HepG2 (cell line): ENCODE measurements at regions not wholly inside any gene's neighbourhood (a gene's known extent, or its start where the extent isn't known, plus 50 kb on each side); places are given as distances from the start of the nearest gene placed in this dataset.

ENCODE experiments used
- ATAC-seq: fragments of 200-7000 bp; cut with Tn5 transposase; 3 replicates; pipeline ENCODE4 v1.9.1; 2020; ENCODE audit warnings: mild to moderate bottlenecking, moderate library complexity
- BruUV-seq: library from RNA; stranded (reverse); fragments of 400-500 nt; replicated peaks from 2 replicates; lab custom pipeline; 2021; lab: Mats Ljungman, UMichigan
- CTCF ChIA-PET: fragments of 300-600 bp; formaldehyde crosslinking; extraction: SDS; loops from one replicate; lab custom pipeline; 2021; ENCODE audit warnings: low total read pairs, inconsistent platforms, low intra/inter-chr PET ratio; lab: Yijun Ruan, JAX
- POLR2A ChIA-PET: fragments of 350-600 bp; sonication (Branson Sonifier 250); formaldehyde crosslinking; loops from one replicate; lab custom pipeline; 2020; ENCODE audit warnings: antibody characterized with exemption, inconsistent platforms; lab: Yijun Ruan, JAX
- DNase-seq: peaks from one replicate; pipeline ENCODE4 v3.0.0-alpha.2; 2015; ENCODE audit warnings: low spot score
- FAIRE-seq: peaks from 3 replicates; lab custom pipeline; 2011; peaks lifted over from hg19 to GRCh38; lab: Jason Lieb, UNC
- H2AFZ ChIP-seq: one replicate; pipeline ENCODE4 v1.6.1; 2011; ENCODE audit warnings: low read length, inconsistent platforms
- H3K27ac ChIP-seq: fragments of 300-600 bp; 3 replicates; pipeline ENCODE4 v1.8.0; 2011; ENCODE audit warnings: mixed run types, mild to moderate bottlenecking, mixed read lengths, low read length, inconsistent platforms; ENCODE audit not compliant: insufficient read depth; ENCODE audit errors: extremely low read length
- H3K27me3 ChIP-seq, 2 experiments: fragments of 200-600 bp in 1 of 2; 2 replicates in 1 of 2; 3 replicates in 1 of 2; pipeline versions ENCODE4 v1.6.0 to v1.8.0; 2011; ENCODE audit warnings: low read length in 2 of 2, mild to moderate bottlenecking in 2 of 2, moderate library complexity in 2 of 2, inconsistent platforms in 1 of 2; ENCODE audit not compliant: insufficient read depth in 2 of 2, control insufficient read depth in 1 of 2
- H3K36me3 ChIP-seq, 2 experiments: fragments of 200-600 bp in 1 of 2; replicated peaks in 1 of 2; 2 replicates in 1 of 2; 3 replicates in 1 of 2; pipeline versions ENCODE4 v1.5.1 to v1.8.0; 2011; ENCODE audit warnings: low read length in 2 of 2, inconsistent platforms in 1 of 2; ENCODE audit not compliant: insufficient read depth in 2 of 2, control insufficient read depth in 1 of 2
- H3K4me1 ChIP-seq: 2 replicates; pipeline ENCODE4 v1.5.1; 2012; ENCODE audit warnings: low read length, inconsistent platforms; ENCODE audit not compliant: insufficient read depth
- H3K4me2 ChIP-seq: 2 replicates; pipeline ENCODE4 v1.6.0; 2011; ENCODE audit warnings: low read depth, low read length, inconsistent platforms
- H3K4me3 ChIP-seq, 3 experiments: fragments of 200-600 bp in 1 of 3; sonication (generic), shearing (Covaris generic) in 1 of 3; replicated peaks in 1 of 3; 2 replicates each; pipeline ENCODE4 v1.5.1; 2011 to 2016; ENCODE audit warnings: low read length in 3 of 3, inconsistent platforms in 2 of 3, low read depth in 2 of 3, mild to moderate bottlenecking in 2 of 3, control low read depth in 1 of 3, mixed read lengths in 1 of 3; ENCODE audit not compliant: insufficient read depth in 1 of 3
- H3K79me2 ChIP-seq: one replicate; pipeline ENCODE4 v1.6.1; 2011; ENCODE audit warnings: low read length, inconsistent platforms; ENCODE audit not compliant: insufficient read depth
- H3K9ac ChIP-seq: 2 replicates; pipeline ENCODE4 v1.6.0; 2011; ENCODE audit warnings: mild to moderate bottlenecking, low read depth, low read length, inconsistent platforms; ENCODE audit not compliant: insufficient read depth
- H3K9me3 ChIP-seq: 2 replicates; pipeline ENCODE4 v1.5.1; 2012; ENCODE audit warnings: mild to moderate bottlenecking, low read length
- H4K20me1 ChIP-seq: 2 replicates; pipeline ENCODE4 v1.6.0; 2011; ENCODE audit warnings: inconsistent platforms, mild to moderate bottlenecking, low read length, moderate library complexity; ENCODE audit not compliant: insufficient read depth
- MBD4 ChIP-seq: IDR thresholded peaks from 2 replicates; pipeline ENCODE4 v1.6.1; 2012; ENCODE audit warnings: low read length, inconsistent platforms, borderline replicate concordance
- POLR2AphosphoS5 ChIP-seq: IDR thresholded peaks from 2 replicates; pipeline ENCODE4 v1.6.1; 2012; ENCODE audit warnings: low read depth, low read length
- RCOR2 ChIP-seq: IDR thresholded peaks from 2 replicates; pipeline ENCODE4 v1.6.1; 2016; ENCODE audit warnings: missing biosample characterization, missing genetic modification reagents
- TGIF2 ChIP-seq: IDR thresholded peaks from 2 replicates; pipeline ENCODE4 v1.6.1; 2016; ENCODE audit warnings: control low read depth, missing compliant biosample characterization
- YEATS4 ChIP-seq: sonication (generic); formaldehyde crosslinking; IDR thresholded peaks from 2 replicates; pipeline ENCODE4 v1.4.0; 2020; ENCODE audit warnings: missing genetic modification reagents, borderline replicate concordance
- ZNF629 ChIP-seq: sonication (generic); formaldehyde crosslinking; conservative IDR thresholded peaks from 2 replicates; pipeline ENCODE4 v1.5.0; 2020; ENCODE audit warnings: missing genetic modification reagents
- ZNF720 ChIP-seq: sonication (generic); formaldehyde crosslinking; IDR thresholded peaks from 2 replicates; pipeline ENCODE4 v1.4.0; 2020; ENCODE audit warnings: missing genetic modification reagents
- WGBS: methylation state at CpG from one replicate; pipeline ENCODE4 v1.1.6; 2017; ENCODE audit warnings: low lambda C conversion rate; 5-methylcytosine and 5-hydroxymethylcytosine counted together
- in situ Hi-C: cut with HindIII; loops from 2 replicates; pipeline ENCODE4 v1.10.0; 2017; ENCODE audit warnings: low pct_unique_long_range_greater_than_20kb; ENCODE audit not compliant: extremely low pct_ligation_motif_present
- intact Hi-C: fragments of 100-400 bp; cut with micrococcal nuclease; formaldehyde crosslinking; loops from one replicate; pipeline ENCODE4 v1.10.0; 2022; ENCODE audit not compliant: unreplicated experiment
- TF ChIP-seq, protein P1 (sequence below): sonication (generic); formaldehyde crosslinking; IDR thresholded peaks from 2 replicates; pipeline ENCODE4 v1.5.0; 2020; ENCODE audit warnings: mild to moderate bottlenecking, missing genetic modification reagents, moderate library complexity
- TF ChIP-seq, protein P2 (sequence below): sonication (generic); formaldehyde crosslinking; IDR thresholded peaks from 2 replicates; pipeline ENCODE4 v1.9.0; 2021; ENCODE audit warnings: missing genetic modification reagents, borderline replicate concordance
- TF ChIP-seq, protein P3 (sequence below): sonication (generic); formaldehyde crosslinking; IDR thresholded peaks from 2 replicates; pipeline ENCODE4 v1.4.0; 2020; ENCODE audit warnings: mild to moderate bottlenecking, missing genetic modification reagents

DNA sequence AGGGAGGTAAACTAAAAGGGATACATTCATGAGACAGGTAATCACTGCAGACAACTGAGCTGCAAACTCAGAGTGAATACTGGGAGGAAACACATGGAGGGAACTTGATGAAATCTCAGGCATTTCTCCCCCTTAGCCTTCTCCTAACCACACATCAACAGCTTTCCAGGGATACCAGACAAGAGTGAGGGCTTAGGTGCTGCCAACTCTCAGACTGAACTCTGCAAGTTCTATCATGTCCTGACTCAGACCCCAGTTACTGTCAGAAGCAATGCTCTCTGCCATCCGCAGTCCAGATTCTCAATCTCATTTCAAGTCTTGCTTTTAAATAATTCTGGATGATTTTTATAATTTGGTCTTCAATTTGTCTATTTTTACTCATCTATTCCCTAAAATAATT, 267.3 kb downstream of the LTN1 start (continued):
- TF ChIP-seq, protein P1, sequence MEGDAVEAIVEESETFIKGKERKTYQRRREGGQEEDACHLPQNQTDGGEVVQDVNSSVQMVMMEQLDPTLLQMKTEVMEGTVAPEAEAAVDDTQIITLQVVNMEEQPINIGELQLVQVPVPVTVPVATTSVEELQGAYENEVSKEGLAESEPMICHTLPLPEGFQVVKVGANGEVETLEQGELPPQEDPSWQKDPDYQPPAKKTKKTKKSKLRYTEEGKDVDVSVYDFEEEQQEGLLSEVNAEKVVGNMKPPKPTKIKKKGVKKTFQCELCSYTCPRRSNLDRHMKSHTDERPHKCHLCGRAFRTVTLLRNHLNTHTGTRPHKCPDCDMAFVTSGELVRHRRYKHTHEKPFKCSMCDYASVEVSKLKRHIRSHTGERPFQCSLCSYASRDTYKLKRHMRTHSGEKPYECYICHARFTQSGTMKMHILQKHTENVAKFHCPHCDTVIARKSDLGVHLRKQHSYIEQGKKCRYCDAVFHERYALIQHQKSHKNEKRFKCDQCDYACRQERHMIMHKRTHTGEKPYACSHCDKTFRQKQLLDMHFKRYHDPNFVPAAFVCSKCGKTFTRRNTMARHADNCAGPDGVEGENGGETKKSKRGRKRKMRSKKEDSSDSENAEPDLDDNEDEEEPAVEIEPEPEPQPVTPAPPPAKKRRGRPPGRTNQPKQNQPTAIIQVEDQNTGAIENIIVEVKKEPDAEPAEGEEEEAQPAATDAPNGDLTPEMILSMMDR (CRISPR knock-in tag) = no peak
- no peak for TF ChIP-seq POLR2AphosphoS5
- no peak for TF ChIP-seq TGIF2 (CRISPR knock-in tag)
- TF ChIP-seq, protein P2, sequence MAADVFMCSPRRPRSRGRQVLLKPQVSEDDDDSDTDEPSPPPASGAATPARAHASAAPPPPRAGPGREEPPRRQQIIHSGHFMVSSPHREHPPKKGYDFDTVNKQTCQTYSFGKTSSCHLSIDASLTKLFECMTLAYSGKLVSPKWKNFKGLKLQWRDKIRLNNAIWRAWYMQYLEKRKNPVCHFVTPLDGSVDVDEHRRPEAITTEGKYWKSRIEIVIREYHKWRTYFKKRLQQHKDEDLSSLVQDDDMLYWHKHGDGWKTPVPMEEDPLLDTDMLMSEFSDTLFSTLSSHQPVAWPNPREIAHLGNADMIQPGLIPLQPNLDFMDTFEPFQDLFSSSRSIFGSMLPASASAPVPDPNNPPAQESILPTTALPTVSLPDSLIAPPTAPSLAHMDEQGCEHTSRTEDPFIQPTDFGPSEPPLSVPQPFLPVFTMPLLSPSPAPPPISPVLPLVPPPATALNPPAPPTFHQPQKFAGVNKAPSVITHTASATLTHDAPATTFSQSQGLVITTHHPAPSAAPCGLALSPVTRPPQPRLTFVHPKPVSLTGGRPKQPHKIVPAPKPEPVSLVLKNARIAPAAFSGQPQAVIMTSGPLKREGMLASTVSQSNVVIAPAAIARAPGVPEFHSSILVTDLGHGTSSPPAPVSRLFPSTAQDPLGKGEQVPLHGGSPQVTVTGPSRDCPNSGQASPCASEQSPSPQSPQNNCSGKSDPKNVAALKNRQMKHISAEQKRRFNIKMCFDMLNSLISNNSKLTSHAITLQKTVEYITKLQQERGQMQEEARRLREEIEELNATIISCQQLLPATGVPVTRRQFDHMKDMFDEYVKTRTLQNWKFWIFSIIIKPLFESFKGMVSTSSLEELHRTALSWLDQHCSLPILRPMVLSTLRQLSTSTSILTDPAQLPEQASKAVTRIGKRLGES = no peak

DNA sequence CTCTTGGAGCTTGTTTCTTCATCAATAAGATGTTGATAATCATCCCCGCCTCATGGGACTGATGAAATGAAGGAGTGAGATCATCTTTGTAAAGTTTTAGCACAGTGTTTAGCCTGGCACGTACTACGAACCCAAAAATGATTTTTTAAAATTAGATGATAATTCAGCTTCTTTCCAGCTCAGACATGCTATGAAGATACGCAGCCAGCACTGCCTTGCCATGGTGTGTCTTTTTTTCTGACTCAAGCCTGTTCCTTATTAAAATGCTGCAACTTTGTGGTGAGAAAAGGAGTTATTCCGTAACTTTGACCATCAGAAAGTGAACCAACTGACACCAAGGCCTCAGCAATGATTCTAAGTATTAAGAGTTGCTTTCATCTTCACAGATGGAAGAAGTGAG, 269.0 kb downstream of the LTN1 start:
- POLR2A ChIA-PET = no interaction called here
- BruUV-seq = no TSS peak
- Histone ChIP-seq H2AFZ (no peak overlapping the region), H4K20me1 (no peaks in the 10 kb centered on the region), H3K36me3 (no peaks in the 10 kb centered on the region), H3K27me3 (no peaks in the 10 kb centered on the region), H3K4me2 (no peak overlapping the region), H3K4me3 (no peak overlapping the region), H3K4me1 (no peaks in the 10 kb centered on the region), H3K9ac (no peak overlapping the region), H3K9me3 (peaks cover 8% of the 10 kb centered on the region; the same call in 1 of the 2 replicates), H3K79me2 (no peaks in the 10 kb centered on the region), H3K27ac (no peak overlapping the region)
- TF ChIP-seq ZNF629 (CRISPR knock-in tag) (no peak), MBD4 (no peak), ZNF720 (CRISPR knock-in tag) (no peak), RCOR2 (CRISPR knock-in tag) (no peak), YEATS4 (CRISPR knock-in tag) (no peak)
- TF ChIP-seq, protein P3, sequence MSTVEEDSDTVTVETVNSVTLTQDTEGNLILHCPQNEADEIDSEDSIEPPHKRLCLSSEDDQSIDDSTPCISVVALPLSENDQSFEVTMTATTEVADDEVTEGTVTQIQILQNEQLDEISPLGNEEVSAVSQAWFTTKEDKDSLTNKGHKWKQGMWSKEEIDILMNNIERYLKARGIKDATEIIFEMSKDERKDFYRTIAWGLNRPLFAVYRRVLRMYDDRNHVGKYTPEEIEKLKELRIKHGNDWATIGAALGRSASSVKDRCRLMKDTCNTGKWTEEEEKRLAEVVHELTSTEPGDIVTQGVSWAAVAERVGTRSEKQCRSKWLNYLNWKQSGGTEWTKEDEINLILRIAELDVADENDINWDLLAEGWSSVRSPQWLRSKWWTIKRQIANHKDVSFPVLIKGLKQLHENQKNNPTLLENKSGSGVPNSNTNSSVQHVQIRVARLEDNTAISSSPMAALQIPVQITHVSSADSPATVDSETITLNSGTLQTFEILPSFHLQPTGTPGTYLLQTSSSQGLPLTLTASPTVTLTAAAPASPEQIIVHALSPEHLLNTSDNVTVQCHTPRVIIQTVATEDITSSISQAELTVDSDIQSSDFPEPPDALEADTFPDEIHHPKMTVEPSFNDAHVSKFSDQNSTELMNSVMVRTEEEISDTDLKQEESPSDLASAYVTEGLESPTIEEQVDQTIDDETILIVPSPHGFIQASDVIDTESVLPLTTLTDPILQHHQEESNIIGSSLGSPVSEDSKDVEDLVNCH (CRISPR knock-in tag) = no peak
- intact Hi-C loops = no loop called here
- ATAC-seq (no peak), FAIRE-seq (no peak), DNase-seq (no peak)
- in situ Hi-C loops = no loop called here
- CTCF ChIA-PET = no interaction called here
- WGBS = 53% methylated on average over 5 of the region's 5 CpGs
